ENCODE measurements at regions not wholly inside any gene's neighbourhood (a gene's known extent, or its start where the extent isn't known, plus 50 kb on each side); places are given as distances from the start of the nearest gene placed in this dataset.

GRCh38 chr7:106731646-106732444 is 70.9 kb upstream of the CCDC71L start:
- no peaks in the 10 kb centered on the region for H3K9me3 ChIP-seq
- peak overlapping the region in 2 of 4 donors; percentile 24 to 48 for H3K27ac ChIP-seq
- ATAC-seq (ENCODE audit: low FRiP score in 2 of 2) (peak; percentile 11 to 49), DNase-seq (no peak)
- H3K4me3 ChIP-seq, result no peak overlapping the region
- no peaks in the 10 kb centered on the region for H3K27me3 ChIP-seq
- no peak for TF ChIP-seq CTCF (IDR thresholded peaks at IDR 0.05)
- TF ChIP-seq POLR2AphosphoS5 (IDR thresholded peaks at IDR 0.05), result no peak
- TF ChIP-seq EP300 (IDR thresholded peaks at IDR 0.05), result no peak
- no peak for TF ChIP-seq POLR2A (IDR thresholded peaks at IDR 0.05)
- H3K4me1 ChIP-seq, result peaks cover 5 to 21% (median 16%) of the 10 kb centered on the region in 4 donors
- H3K36me3 ChIP-seq, result no peaks in the 10 kb centered on the region
- WGBS, 2 donors, result 35 to 49% methylated on average over 7 of the region's 7 CpGs

- Histone ChIP-seq H3K4me3 (no peak overlapping the region), H3K27ac (no peak overlapping the region), H3K27me3 (no peaks in the 10 kb centered on the region), H3K4me1 (peaks cover 4 to 22% (median 15%) of the 10 kb centered on the region in 4 donors), H3K36me3 (no peaks in the 10 kb centered on the region), H3K9me3 (no peaks in the 10 kb centered on the region)
- 88 to 94% methylated on average over 1 of the region's 1 CpG for WGBS, 2 donors
- DNase-seq, result no peak
- TF ChIP-seq POLR2A (IDR thresholded peaks at IDR 0.05) (no peak), POLR2AphosphoS5 (IDR thresholded peaks at IDR 0.05) (no peak), CTCF (IDR thresholded peaks at IDR 0.05) (no peak), EP300 (IDR thresholded peaks at IDR 0.05) (no peak)
- ATAC-seq (ENCODE audit: low FRiP score in 2 of 2), result no peak
These were observed 74.7 kb upstream of the CCDC71L start for GRCh38 chr7:106735637-106736036.

- Histone ChIP-seq H3K27ac (no peak overlapping the region), H3K4me3 (no peak overlapping the region), H3K4me1 (peaks cover 0 to 18% (median 12%) of the 10 kb centered on the region in 4 donors), H3K36me3 (no peaks in the 10 kb centered on the region), H3K9me3 (no peaks in the 10 kb centered on the region), H3K27me3 (no peaks in the 10 kb centered on the region)
- DNase-seq (no peak), ATAC-seq (ENCODE audit: low FRiP score in 2 of 2) (no peak)
- TF ChIP-seq EP300 (IDR thresholded peaks at IDR 0.05), result no peak
- no peak for TF ChIP-seq CTCF (IDR thresholded peaks at IDR 0.05)
- no peak for TF ChIP-seq POLR2A (IDR thresholded peaks at IDR 0.05)
- no peak for TF ChIP-seq POLR2AphosphoS5 (IDR thresholded peaks at IDR 0.05)
- 92 to 94% methylated on average over 3 of the region's 3 CpGs for WGBS, 2 donors
These were observed 75.2 kb upstream of the CCDC71L start for GRCh38 chr7:106736123-106736507.

- WGBS, 2 donors, result 34 to 41% methylated on average over 5 of the region's 5 CpGs
- no peaks in the 10 kb centered on the region for H3K9me3 ChIP-seq
- peaks cover 0 to 13% (median 7%) of the 10 kb centered on the region in 4 donors for H3K4me1 ChIP-seq
- peak overlapping the region in 1 of 4 donors; percentile 31 for H3K27ac ChIP-seq
- H3K4me3 ChIP-seq, result no peak overlapping the region
- TF ChIP-seq POLR2A (IDR thresholded peaks at IDR 0.05), result no peak
- no peak for TF ChIP-seq POLR2AphosphoS5 (IDR thresholded peaks at IDR 0.05)
- no peak for TF ChIP-seq EP300 (IDR thresholded peaks at IDR 0.05)
- peak; percentile 49 to 84 (median 73) for TF ChIP-seq CTCF (IDR thresholded peaks at IDR 0.05)
- H3K36me3 ChIP-seq, result no peaks in the 10 kb centered on the region
- peak in 1 of 2 donors; percentile 45 for DNase-seq
- ATAC-seq (ENCODE audit: low FRiP score in 2 of 2), result peak; percentile 83 to 94
- H3K27me3 ChIP-seq, result no peaks in the 10 kb centered on the region
These were observed 75.7 kb upstream of the CCDC71L start for GRCh38 chr7:106736508-106737201.

Measured in upper lobe of left lung (tissue), 6 donors.